DMS 273 (cell line): ENCODE measurements at regions not wholly inside any gene's neighbourhood (a gene's known extent, or its start where the extent isn't known, plus 50 kb on each side); places are given as distances from the start of the nearest gene placed in this dataset.
"Not testable (repeated sequence)": the region's sequence is repeated elsewhere in the genome, so short reads cannot be mapped to it uniquely, and the experiment has no call there.

Experiments
- DNase-seq: peaks from one replicate; lab custom pipeline; 2025; ENCODE audit not compliant: unreplicated experiment; lab: John Stamatoyannopoulos, UW

GRCh38 chr1:149695066-149695465, 87.4 kb upstream of the FCGR1A start:
- DNase-seq: not testable (repeated sequence)

DNA sequence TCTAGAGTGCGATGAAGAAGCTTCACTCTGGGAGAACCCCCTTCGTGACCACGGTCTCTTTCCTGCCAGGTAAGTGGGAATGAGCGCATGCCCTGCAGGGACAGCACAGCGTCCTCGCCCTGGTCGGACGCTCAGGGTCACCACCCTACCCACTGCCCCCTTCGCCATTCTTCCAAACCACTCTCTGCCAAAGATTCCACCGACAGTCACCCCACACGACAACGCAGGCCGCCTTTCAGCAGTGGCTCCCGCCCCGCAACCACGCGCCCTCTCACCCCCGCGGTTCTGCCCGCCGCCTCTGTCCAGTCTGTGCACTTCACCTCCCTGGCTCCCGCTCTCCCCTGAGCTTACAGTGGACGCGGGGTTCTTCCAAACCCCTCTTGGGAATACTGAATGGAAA, 82.3 kb upstream of the FCGR1A start:
- not testable (repeated sequence) for DNase-seq

DNA sequence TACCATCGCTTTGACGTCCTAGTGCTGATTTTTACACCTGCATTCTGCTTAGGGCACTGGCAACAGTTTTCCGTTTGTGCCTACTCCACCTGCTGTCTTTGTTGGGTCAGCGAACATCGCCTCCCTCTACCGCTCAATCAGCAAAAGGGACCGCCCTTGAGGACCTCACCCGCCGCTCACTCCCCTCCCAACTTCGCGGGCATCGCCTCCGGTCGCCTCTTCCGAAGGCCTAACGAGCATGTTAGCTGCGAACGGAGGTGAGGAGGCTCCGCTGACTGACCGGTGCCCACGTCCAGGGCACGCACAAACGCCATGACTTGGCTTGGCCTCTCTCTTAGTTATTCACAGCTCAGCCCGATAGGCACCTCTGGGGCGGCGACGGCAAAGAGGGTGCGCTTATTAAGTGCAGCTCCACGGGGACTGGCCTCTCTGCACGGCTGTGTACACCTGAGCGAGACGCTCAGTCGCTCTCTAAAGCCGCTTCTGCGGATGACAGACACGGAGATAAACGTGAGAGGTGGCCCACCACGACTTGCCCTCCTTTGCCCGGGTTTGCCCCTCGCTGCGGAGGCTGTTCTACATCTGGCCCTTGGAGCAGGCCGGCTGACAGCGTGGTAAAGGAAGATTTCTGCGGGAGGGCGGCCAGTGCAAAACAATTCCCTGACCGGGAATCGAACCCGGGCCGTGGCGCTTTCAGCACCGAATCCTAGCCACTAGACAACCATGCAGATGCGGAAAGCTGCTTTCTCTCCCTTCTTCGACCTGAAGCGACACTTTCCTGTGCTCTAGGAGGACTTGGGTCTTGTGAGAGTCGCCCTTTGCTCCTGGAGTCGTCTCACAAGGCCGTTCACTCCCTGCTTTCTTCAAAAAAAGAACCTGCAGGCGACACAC, 81.6 kb upstream of the FCGR1A start:
- DNase-seq: not testable (repeated sequence)

DNA sequence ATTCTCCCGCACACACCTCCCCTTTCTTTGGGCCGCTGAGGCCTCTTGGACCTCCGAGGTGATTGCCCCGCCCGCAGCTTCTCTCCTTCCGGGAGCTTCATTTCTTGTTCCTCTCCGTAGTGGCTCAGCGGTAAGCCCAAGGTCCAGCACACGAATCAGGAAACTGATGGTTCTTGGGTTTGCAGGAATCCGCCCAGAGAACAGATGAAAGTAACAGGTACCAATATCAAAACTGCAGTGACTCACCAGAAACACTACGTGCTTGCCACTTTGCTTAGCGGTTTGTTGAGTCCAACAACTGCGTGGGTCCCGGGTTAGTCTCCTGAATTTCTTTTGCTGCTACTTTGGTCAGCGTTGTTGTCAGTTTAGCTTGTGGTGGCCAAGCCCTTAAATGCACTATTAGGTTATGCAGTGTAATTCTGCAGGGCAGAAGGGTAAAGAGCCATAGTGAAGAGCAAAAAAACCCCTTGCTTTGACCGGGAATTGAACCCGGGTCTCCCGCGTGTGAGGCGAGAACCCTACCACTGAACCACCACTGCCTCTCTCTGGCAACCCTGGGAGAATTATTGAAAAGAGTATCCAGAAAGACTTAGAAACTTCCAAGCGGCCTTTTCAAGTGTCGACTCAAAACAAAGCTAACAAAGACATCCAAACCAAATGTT, 74.2 kb upstream of the FCGR1A start:
- DNase-seq: peak; percentile 80

DNA sequence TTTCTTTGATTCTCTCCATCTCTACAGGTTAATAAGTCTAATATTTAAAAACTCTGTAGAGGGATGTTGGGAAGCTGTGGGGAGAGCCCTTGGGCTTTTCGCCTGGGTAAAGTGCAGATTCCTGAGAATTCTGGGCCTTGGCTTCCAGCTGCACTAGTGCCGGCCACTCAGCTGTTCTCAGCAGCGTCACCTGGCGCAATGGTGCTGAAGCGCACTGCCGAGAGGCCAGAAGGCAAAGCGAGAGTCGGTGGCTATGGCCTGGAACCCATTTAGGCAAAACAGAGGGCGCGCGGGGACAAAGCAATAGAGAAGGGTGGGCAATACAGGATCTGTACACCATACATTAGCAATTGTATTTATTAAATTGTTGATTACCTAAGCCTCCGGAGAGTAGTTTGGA, 70.8 kb upstream of the FCGR1A start:
- DNase-seq: not testable (repeated sequence)

GRCh38 chr1:149712154-149712927, 70.2 kb upstream of the FCGR1A start:
- peak; percentile 90 for DNase-seq

DNA sequence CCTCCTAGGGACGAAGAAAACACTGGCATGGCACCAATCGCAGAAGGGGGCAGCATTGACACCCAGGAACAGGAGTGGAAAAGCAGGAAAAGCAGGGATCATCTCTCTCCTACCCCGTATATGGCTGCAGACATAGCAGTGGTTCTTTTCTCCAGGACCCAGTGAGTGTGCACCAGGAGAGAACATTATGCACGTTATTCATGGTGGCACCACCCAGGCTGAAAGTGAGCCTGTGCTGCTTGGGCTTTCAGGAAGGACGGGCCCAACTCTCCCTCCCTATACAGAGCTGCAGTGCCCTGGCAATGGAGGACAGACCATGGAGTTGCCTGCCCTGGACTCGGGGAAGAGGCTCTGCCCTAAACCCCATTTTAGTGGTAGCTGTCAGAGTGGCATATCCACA, 69.0 kb upstream of the FCGR1A start:
- DNase-seq: not testable (repeated sequence)

DNA sequence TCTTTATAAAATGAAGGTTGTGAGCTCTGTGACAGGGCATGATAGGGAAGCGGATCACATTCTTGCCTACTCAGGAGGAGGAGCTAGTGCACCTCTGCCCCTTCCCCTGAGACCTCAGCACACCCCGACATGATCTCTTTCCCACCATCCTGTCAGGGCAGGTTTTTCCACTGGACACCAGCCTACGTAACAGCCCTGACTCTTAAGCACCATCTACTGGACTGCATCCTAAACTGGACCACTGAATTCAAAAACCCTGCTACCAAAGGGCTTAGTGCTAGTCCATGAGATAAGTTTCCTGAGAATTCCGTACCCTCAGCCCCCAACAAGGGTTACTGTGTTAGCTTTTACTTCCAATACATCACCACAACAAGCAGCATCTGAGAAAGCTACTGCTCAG, 68.5 kb upstream of the FCGR1A start:
- DNase-seq: not testable (repeated sequence)

DNA sequence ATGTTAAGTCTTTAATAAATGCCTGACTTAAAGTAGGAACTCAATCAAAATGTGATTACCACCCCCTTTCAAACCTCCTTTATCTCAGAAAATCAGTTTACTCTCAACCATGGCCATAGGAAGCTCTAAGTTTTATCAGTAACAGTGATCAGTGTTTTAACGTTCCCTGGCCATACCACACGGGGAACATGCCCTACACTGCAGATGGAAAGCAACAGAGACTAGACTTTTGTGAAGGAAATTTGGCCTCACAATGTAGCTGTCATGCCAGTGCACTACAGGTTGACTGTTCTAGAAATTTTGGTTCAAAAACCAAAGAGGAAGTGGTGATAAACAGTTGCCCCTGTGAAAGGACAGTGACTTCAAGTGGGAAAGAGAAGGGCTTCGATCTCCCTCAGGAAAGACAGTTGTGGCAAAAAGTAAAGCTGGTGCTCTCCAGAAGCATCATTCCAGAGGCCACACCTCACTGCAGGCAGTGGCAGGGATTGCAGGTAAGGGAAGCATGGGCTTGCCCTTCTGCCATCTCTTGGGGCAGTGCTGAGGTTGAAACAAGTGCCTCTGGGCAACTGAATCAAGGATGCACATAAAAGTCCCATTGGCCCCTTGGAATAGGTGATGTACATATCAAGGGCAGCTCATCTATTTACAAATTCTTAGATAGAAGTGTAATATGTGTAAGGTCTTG, 57.7 kb upstream of the FCGR1A start:
- DNase-seq: not testable (repeated sequence)

GRCh38 chr1:149726688-149727087, 55.8 kb upstream of the FCGR1A start:
- DNase-seq: not testable (repeated sequence)

- not testable (repeated sequence) for DNase-seq
These were observed 53.9 kb upstream of the FCGR1A start for GRCh38 chr1:149728598-149728997.
